ENCODE measurements at regions not wholly inside any gene's neighbourhood (a gene's known extent, or its start where the extent isn't known, plus 50 kb on each side); places are given as distances from the start of the nearest gene placed in this dataset.

DNA sequence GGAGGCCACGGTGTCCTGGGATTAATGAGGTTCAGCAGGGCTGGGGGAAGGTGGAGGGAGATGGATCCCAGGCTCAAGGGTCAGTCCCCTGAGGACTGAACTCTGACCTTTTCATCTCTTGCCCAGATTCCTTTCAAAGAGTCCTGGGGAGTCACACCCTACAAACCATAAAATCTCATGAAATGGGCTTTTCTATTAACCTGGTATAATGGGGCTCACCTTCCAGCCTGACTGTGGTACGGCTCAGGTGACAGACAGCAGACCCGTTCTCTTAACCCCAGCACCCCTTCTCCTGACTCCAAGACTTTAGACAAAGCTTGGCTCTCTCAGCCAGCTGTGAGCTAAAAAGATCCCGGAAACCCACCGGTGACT, 268.2 kb downstream of the ADGRD1 start:
- TF ChIP-seq, protein P1, sequence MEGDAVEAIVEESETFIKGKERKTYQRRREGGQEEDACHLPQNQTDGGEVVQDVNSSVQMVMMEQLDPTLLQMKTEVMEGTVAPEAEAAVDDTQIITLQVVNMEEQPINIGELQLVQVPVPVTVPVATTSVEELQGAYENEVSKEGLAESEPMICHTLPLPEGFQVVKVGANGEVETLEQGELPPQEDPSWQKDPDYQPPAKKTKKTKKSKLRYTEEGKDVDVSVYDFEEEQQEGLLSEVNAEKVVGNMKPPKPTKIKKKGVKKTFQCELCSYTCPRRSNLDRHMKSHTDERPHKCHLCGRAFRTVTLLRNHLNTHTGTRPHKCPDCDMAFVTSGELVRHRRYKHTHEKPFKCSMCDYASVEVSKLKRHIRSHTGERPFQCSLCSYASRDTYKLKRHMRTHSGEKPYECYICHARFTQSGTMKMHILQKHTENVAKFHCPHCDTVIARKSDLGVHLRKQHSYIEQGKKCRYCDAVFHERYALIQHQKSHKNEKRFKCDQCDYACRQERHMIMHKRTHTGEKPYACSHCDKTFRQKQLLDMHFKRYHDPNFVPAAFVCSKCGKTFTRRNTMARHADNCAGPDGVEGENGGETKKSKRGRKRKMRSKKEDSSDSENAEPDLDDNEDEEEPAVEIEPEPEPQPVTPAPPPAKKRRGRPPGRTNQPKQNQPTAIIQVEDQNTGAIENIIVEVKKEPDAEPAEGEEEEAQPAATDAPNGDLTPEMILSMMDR (IDR thresholded peaks at IDR 0.05) = no peak
- no peak for TF ChIP-seq POLR2A (IDR thresholded peaks at IDR 0.05)

Data from esophagus squamous epithelium (tissue), 4 donors.